Cardiac fibroblast (primary cell): ENCODE measurements at regions not wholly inside any gene's neighbourhood (a gene's known extent, or its start where the extent isn't known, plus 50 kb on each side); places are given as distances from the start of the nearest gene placed in this dataset.

Source experiments
- DNase-seq, 2 donors: peaks; one replicate each; pipeline versions ENCODE4 v3.0.0 to v3.0.0-alpha.2; 2010; ENCODE audit warnings: low read depth in 2 of 2
- H3K4me3 ChIP-seq, 2 donors: replicated peaks in 1 of 2; 1 replicate in 1 of 2; 2 replicates in 1 of 2; pipeline ENCODE4 v1.5.1; 2011; ENCODE audit warnings: low read depth in 2 of 2, low read length in 2 of 2, mild to moderate bottlenecking in 2 of 2, moderate library complexity in 1 of 2
- CTCF ChIP-seq: IDR thresholded peaks from one replicate; pipeline ENCODE4 v1.5.1; 2011; ENCODE audit warnings: low read depth, mild to moderate bottlenecking, low read length, inconsistent platforms

GRCh38 chr12:38159591-38160317 is 156.8 kb upstream of the ALG10B start:
- no peak for DNase-seq
- no peak overlapping the region for H3K4me3 ChIP-seq
- TF ChIP-seq CTCF: no peak

- DNase-seq: no peak
- H3K4me3 ChIP-seq: no peak overlapping the region
- no peak for TF ChIP-seq CTCF
These were observed 156.1 kb upstream of the ALG10B start for GRCh38 chr12:38160318-38161122.

- TF ChIP-seq CTCF: no peak
- no peak overlapping the region for H3K4me3 ChIP-seq
- no peak for DNase-seq
These were observed 155.2 kb upstream of the ALG10B start for GRCh38 chr12:38161123-38162000.

GRCh38 chr12:38162013-38162412 is 154.6 kb upstream of the ALG10B start:
- H3K4me3 ChIP-seq: no peak overlapping the region
- no peak for DNase-seq
- no peak for TF ChIP-seq CTCF

- H3K4me3 ChIP-seq: no peak overlapping the region
- no peak for TF ChIP-seq CTCF
- no peak for DNase-seq
These were observed 153.7 kb upstream of the ALG10B start for GRCh38 chr12:38162708-38163441.

GRCh38 chr12:38163442-38163801 is 153.2 kb upstream of the ALG10B start:
- DNase-seq: no peak
- no peak for TF ChIP-seq CTCF
- H3K4me3 ChIP-seq: no peak overlapping the region
